ENCODE measurements at regions not wholly inside any gene's neighbourhood (a gene's known extent, or its start where the extent isn't known, plus 50 kb on each side); places are given as distances from the start of the nearest gene placed in this dataset.

DNA sequence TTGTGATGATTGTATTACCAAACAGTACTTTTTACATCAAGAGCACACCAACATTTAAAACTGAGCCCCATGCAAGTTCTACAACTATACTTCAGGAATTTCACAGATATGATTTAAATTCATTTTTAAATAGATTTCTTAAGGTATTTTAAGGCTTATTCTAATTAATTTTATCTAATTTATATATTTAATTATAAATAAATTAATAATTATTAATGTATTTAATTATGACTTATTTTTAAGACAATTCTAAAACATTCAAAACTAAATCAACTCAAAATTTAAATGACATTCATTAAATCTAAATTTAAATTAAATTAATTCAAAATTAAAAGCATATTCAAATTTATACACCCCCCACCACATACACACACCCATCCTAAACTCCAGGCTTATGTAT is 299.2 kb downstream of the NFIB start:
- no peak for TF ChIP-seq EZH2phosphoT487 (IDR thresholded peaks at IDR 0.05; ENCODE audit: borderline replicate concordance, low read length)
- TF ChIP-seq, protein P1, sequence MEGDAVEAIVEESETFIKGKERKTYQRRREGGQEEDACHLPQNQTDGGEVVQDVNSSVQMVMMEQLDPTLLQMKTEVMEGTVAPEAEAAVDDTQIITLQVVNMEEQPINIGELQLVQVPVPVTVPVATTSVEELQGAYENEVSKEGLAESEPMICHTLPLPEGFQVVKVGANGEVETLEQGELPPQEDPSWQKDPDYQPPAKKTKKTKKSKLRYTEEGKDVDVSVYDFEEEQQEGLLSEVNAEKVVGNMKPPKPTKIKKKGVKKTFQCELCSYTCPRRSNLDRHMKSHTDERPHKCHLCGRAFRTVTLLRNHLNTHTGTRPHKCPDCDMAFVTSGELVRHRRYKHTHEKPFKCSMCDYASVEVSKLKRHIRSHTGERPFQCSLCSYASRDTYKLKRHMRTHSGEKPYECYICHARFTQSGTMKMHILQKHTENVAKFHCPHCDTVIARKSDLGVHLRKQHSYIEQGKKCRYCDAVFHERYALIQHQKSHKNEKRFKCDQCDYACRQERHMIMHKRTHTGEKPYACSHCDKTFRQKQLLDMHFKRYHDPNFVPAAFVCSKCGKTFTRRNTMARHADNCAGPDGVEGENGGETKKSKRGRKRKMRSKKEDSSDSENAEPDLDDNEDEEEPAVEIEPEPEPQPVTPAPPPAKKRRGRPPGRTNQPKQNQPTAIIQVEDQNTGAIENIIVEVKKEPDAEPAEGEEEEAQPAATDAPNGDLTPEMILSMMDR (IDR thresholded peaks at IDR 0.05; ENCODE audit: low read depth, low read length, poor library complexity, severe bottlenecking) = no peak
- H3K79me2 ChIP-seq (ENCODE audit: control insufficient read depth, low read length) = no peaks in the 10 kb centered on the region

DNA sequence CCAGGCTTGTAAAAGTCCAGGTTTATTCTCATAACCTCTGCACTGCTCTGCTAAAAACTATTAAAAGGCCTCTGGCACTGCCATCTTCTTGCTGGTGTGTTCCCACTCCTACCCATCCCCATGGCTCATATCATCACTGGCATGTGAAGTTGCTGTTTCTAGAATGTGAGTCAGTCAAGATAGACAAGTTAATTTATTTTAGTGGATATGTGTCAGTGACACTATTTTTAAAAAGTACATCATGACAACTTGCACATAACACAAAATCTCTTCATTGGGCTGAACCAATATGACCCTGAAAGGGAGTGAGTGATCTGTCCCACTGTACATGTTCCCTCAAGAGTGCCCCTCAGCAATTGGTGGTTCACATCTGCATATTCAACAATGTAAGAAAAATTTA is 299.7 kb downstream of the NFIB start:
- H3F3A ChIP-seq (ENCODE audit: control insufficient read depth, insufficient read depth) = no peaks in the 10 kb centered on the region
- H3K4me1 ChIP-seq (ENCODE audit: control insufficient read depth, low read length) = no peaks in the 10 kb centered on the region
- no peaks in the 10 kb centered on the region for H3K79me2 ChIP-seq (ENCODE audit: control insufficient read depth, low read length)
- no peaks in the 10 kb centered on the region for H3K36me3 ChIP-seq (ENCODE audit: control insufficient read depth, low read length)
- H4K20me1 ChIP-seq (ENCODE audit: control insufficient read depth, insufficient read depth, low read depth, low read length) = no peaks in the 10 kb centered on the region
- no peak overlapping the region for H3K27ac ChIP-seq (ENCODE audit: low read depth, low read length)
- H3K27me3 ChIP-seq (ENCODE audit: control insufficient read depth, low read length) = no peaks in the 10 kb centered on the region
- no peak overlapping the region for H3K4me2 ChIP-seq (ENCODE audit: low read length)
- no peaks in the 10 kb centered on the region for H3K9me2 ChIP-seq (replicated peaks; ENCODE audit: control insufficient read depth, low read length)
- no peak overlapping the region for H3K4me3 ChIP-seq (ENCODE audit: low read length)
- no peak for TF ChIP-seq EZH2phosphoT487 (IDR thresholded peaks at IDR 0.05; ENCODE audit: borderline replicate concordance, low read length)
- TF ChIP-seq, protein P1 (IDR thresholded peaks at IDR 0.05; ENCODE audit: low read depth, low read length, poor library complexity, severe bottlenecking) = no peak
- no peaks in the 10 kb centered on the region for H3K9me3 ChIP-seq (ENCODE audit: control insufficient read depth, insufficient read depth, low read length)

More for the DNA sequence above, 299.2 kb downstream of the NFIB start:
- Histone ChIP-seq H3K27me3 (ENCODE audit: control insufficient read depth, low read length) (no peaks in the 10 kb centered on the region), H3K27ac (ENCODE audit: low read depth, low read length) (no peak overlapping the region), H3K36me3 (ENCODE audit: control insufficient read depth, low read length) (no peaks in the 10 kb centered on the region), H3K4me1 (ENCODE audit: control insufficient read depth, low read length) (no peaks in the 10 kb centered on the region), H3K9me3 (ENCODE audit: control insufficient read depth, insufficient read depth, low read length) (no peaks in the 10 kb centered on the region), H3K9me2 (replicated peaks; ENCODE audit: control insufficient read depth, low read length) (no peaks in the 10 kb centered on the region), H3F3A (ENCODE audit: control insufficient read depth, insufficient read depth) (no peaks in the 10 kb centered on the region), H3K4me2 (ENCODE audit: low read length) (no peak overlapping the region), H4K20me1 (ENCODE audit: control insufficient read depth, insufficient read depth, low read depth, low read length) (no peaks in the 10 kb centered on the region), H3K4me3 (ENCODE audit: low read length) (no peak overlapping the region)

DNA sequence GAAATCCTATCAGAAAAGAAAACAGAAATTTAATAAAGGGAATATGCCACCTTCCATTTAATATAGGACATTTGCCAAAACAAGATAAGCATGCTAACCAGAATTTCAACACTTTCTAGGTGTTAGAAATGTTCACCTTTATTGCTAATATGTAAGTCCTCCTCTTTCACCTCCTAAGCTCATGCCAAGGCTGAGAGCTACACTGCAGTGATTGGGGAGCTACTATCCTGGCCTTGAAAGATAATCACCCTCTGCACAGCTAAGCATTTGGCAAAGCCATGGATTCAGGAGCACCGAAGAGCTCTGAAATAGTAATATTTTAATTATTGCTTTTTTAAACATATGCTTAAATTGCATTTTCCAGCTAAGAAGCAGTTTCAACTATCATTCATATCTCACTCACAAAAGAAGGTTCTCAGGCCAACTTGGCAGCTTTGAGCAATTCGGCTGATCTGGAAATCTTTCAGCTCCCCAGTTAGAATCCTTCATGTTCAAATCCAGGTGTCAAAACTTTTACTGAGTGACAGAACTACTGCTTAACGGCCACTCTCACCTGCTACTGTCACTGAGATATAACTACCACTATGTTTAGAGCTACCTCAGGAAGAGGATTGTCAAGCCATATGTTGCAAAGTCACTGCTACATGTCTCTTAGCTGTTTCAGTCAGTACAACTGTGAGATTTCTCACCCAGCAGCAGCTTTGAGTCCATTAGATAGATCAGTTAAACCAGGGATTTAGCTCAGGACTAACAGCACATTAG is 302.0 kb downstream of the NFIB start:
- TF ChIP-seq EZH2phosphoT487 (IDR thresholded peaks at IDR 0.05; ENCODE audit: borderline replicate concordance, low read length) = no peak
- TF ChIP-seq, protein P1 (IDR thresholded peaks at IDR 0.05; ENCODE audit: low read depth, low read length, poor library complexity, severe bottlenecking) = no peak
- H4K20me1 ChIP-seq (ENCODE audit: control insufficient read depth, insufficient read depth, low read depth, low read length) = no peaks in the 10 kb centered on the region
- no peaks in the 10 kb centered on the region for H3K79me2 ChIP-seq (ENCODE audit: control insufficient read depth, low read length)
- no peak overlapping the region for H3K4me2 ChIP-seq (ENCODE audit: low read length)
- H3K27ac ChIP-seq (ENCODE audit: low read depth, low read length) = no peak overlapping the region
- H3K9me3 ChIP-seq (ENCODE audit: control insufficient read depth, insufficient read depth, low read length) = no peaks in the 10 kb centered on the region
- no peak overlapping the region for H3K4me3 ChIP-seq (ENCODE audit: low read length)
- H3K9me2 ChIP-seq (replicated peaks; ENCODE audit: control insufficient read depth, low read length) = no peaks in the 10 kb centered on the region
- no peaks in the 10 kb centered on the region for H3K27me3 ChIP-seq (ENCODE audit: control insufficient read depth, low read length)
- no peaks in the 10 kb centered on the region for H3K36me3 ChIP-seq (ENCODE audit: control insufficient read depth, low read length)
- no peaks in the 10 kb centered on the region for H3F3A ChIP-seq (ENCODE audit: control insufficient read depth, insufficient read depth)
- no peaks in the 10 kb centered on the region for H3K4me1 ChIP-seq (ENCODE audit: control insufficient read depth, low read length)

Measured in DOHH2 (cell line).